H9 (cell line): ENCODE measurements at regions not wholly inside any gene's neighbourhood (a gene's known extent, or its start where the extent isn't known, plus 50 kb on each side); places are given as distances from the start of the nearest gene placed in this dataset.

ENCODE experiments used
- DNase-seq: peaks from one replicate; pipeline ENCODE4 v3.0.0-alpha.2; 2017
- H2AFZ ChIP-seq: one replicate; pipeline ENCODE4 v1.6.1; 2013; ENCODE audit warnings: mild to moderate bottlenecking, low read length, control low read depth, moderate library complexity
- H2AK5ac ChIP-seq: 2 replicates; pipeline ENCODE4 v1.6.1; 2013; ENCODE audit warnings: low read length, control low read depth, mixed read lengths; ENCODE audit not compliant: insufficient read length
- H2BK120ac ChIP-seq: one replicate; pipeline ENCODE4 v1.6.1; 2013; ENCODE audit warnings: low read depth, mild to moderate bottlenecking, low read length, control low read depth, inconsistent platforms; ENCODE audit not compliant: poor library complexity, severe bottlenecking
- H2BK12ac ChIP-seq: 2 replicates; pipeline ENCODE4 v1.6.1; 2013; ENCODE audit warnings: low read length, control low read depth, mixed read lengths, low read depth; ENCODE audit not compliant: insufficient read length
- H2BK15ac ChIP-seq: 2 replicates; pipeline ENCODE4 v1.6.1; 2013; ENCODE audit warnings: low read depth, low read length, control low read depth
- H2BK20ac ChIP-seq: one replicate; pipeline ENCODE4 v1.6.1; 2013; ENCODE audit warnings: low read depth, mild to moderate bottlenecking, low read length, control low read depth, inconsistent platforms; ENCODE audit not compliant: poor library complexity, severe bottlenecking
- H2BK5ac ChIP-seq: 2 replicates; pipeline ENCODE4 v1.6.1; 2013; ENCODE audit warnings: low read length, control low read depth, mixed read lengths; ENCODE audit not compliant: insufficient read length
- H3K14ac ChIP-seq: 2 replicates; pipeline ENCODE4 v1.6.1; 2013; ENCODE audit warnings: low read length, control low read depth; ENCODE audit not compliant: insufficient read depth
- H3K18ac ChIP-seq: 2 replicates; pipeline ENCODE4 v1.6.1; 2013; ENCODE audit warnings: low read depth, mild to moderate bottlenecking, mixed read lengths, low read length, control low read depth; ENCODE audit not compliant: insufficient read length
- H3K23ac ChIP-seq: 2 replicates; pipeline ENCODE4 v1.6.1; 2013; ENCODE audit warnings: low read length, control low read depth, mixed read lengths, low read depth; ENCODE audit not compliant: insufficient read length
- H3K23me2 ChIP-seq: 2 replicates; pipeline ENCODE4 v1.6.1; 2013; ENCODE audit warnings: low read depth, mild to moderate bottlenecking, mixed read lengths, low read length, control low read depth; ENCODE audit not compliant: insufficient read length, poor library complexity, severe bottlenecking
- H3K27ac ChIP-seq: 2 replicates; pipeline ENCODE4 v1.5.1; 2013; ENCODE audit warnings: low read length, control low read depth, mixed read lengths, low read depth; ENCODE audit not compliant: insufficient read length
- H3K27me3 ChIP-seq: 2 replicates; pipeline ENCODE4 v1.6.1; 2013; ENCODE audit warnings: low read length, control low read depth, inconsistent platforms; ENCODE audit not compliant: insufficient read depth
- H3K4ac ChIP-seq: 2 replicates; pipeline ENCODE4 v1.6.1; 2013; ENCODE audit warnings: low read depth, mild to moderate bottlenecking, control low read depth, inconsistent platforms, low read length, moderate library complexity
- H3K4me1 ChIP-seq: 2 replicates; pipeline ENCODE4 v1.6.1; 2013; ENCODE audit warnings: low read length, control low read depth, inconsistent platforms; ENCODE audit not compliant: insufficient read depth
- H3K4me2 ChIP-seq: 2 replicates; pipeline ENCODE4 v1.6.1; 2013; ENCODE audit warnings: low read length, control low read depth, mixed read lengths; ENCODE audit not compliant: insufficient read length, insufficient read depth
- H3K56ac ChIP-seq: 2 replicates; pipeline ENCODE4 v1.6.1; 2013; ENCODE audit warnings: low read depth, mild to moderate bottlenecking, mixed read lengths, low read length, control low read depth; ENCODE audit not compliant: insufficient read length
- H3K79me1 ChIP-seq: 2 replicates; pipeline ENCODE4 v1.6.1; 2013; ENCODE audit warnings: low read depth, mild to moderate bottlenecking, moderate library complexity, low read length, control low read depth, inconsistent platforms; ENCODE audit not compliant: insufficient read depth, poor library complexity, severe bottlenecking
- H3K79me2 ChIP-seq: 2 replicates; pipeline ENCODE4 v1.6.1; 2013; ENCODE audit warnings: low read length, control low read depth, inconsistent platforms; ENCODE audit not compliant: insufficient read depth
- H3K9ac ChIP-seq: 2 replicates; pipeline ENCODE4 v1.6.1; 2013; ENCODE audit warnings: low read length, control low read depth, mixed read lengths; ENCODE audit not compliant: insufficient read length; ENCODE audit errors: extremely low read depth
- H3K9me3 ChIP-seq: one replicate; pipeline ENCODE4 v1.6.1; 2013; ENCODE audit warnings: low read depth, low read length, inconsistent platforms; ENCODE audit not compliant: control insufficient read depth
- H3T11ph ChIP-seq: one replicate; pipeline ENCODE4 v1.6.1; 2013; ENCODE audit warnings: mild to moderate bottlenecking, low read length, control low read depth, inconsistent platforms
- H4K20me1 ChIP-seq: one replicate; pipeline ENCODE4 v1.6.1; 2013; ENCODE audit not compliant: control insufficient read depth, insufficient read length, insufficient read depth
- H4K5ac ChIP-seq: 2 replicates; pipeline ENCODE4 v1.6.1; 2013; ENCODE audit warnings: low read depth, mild to moderate bottlenecking, mixed read lengths, low read length, control low read depth; ENCODE audit not compliant: insufficient read length
- H4K8ac ChIP-seq: replicated peaks from 2 replicates; pipeline ENCODE4 v1.6.1; 2013; ENCODE audit warnings: low read length, control low read depth, mixed read lengths, low read depth; ENCODE audit not compliant: insufficient read length
- H4K91ac ChIP-seq: 2 replicates; pipeline ENCODE4 v1.6.1; 2013; ENCODE audit warnings: low read depth, mild to moderate bottlenecking, moderate library complexity, mixed read lengths, low read length, control low read depth; ENCODE audit not compliant: insufficient read length
- H3K27ac Mint-ChIP-seq, 3 experiments: 2 replicates in 2 of 3; 3 replicates in 1 of 3; pipeline ENCODE4 v1.8.0; 2020 to 2021; ENCODE audit warnings: mixed read lengths in 3 of 3, mild to moderate bottlenecking in 1 of 3, moderate library complexity in 1 of 3
- H3K27me3 Mint-ChIP-seq: 2 replicates; pipeline ENCODE4 v1.8.0; 2021; ENCODE audit warnings: low read depth, mild to moderate bottlenecking, moderate library complexity, mixed read lengths
- H3K36me3 Mint-ChIP-seq, 3 experiments: 2 replicates in 2 of 3; 3 replicates in 1 of 3; pipeline ENCODE4 v1.8.0; 2020 to 2021; ENCODE audit warnings: low read depth in 3 of 3, mixed read lengths in 3 of 3; ENCODE audit not compliant: insufficient read depth in 1 of 3
- H3K4me1 Mint-ChIP-seq, 2 experiments: 2 replicates each; pipeline ENCODE4 v1.8.0; 2020; ENCODE audit warnings: mixed read lengths in 2 of 2
- H3K4me3 Mint-ChIP-seq, 2 experiments: 2 replicates in 1 of 2; 3 replicates in 1 of 2; pipeline ENCODE4 v1.8.0; 2020 to 2021; ENCODE audit warnings: mild to moderate bottlenecking in 2 of 2, mixed read lengths in 2 of 2, moderate library complexity in 1 of 2
- H3K9me3 Mint-ChIP-seq, 2 experiments: 2 replicates in 1 of 2; 3 replicates in 1 of 2; pipeline ENCODE4 v1.8.0; 2020; ENCODE audit warnings: mild to moderate bottlenecking in 2 of 2, mixed read lengths in 2 of 2, moderate library complexity in 1 of 2
- CTCF ChIP-seq: fragments of 200-600 bp; sonication (generic); conservative IDR thresholded peaks from 3 replicates; pipeline ENCODE4 v1.8.0; 2021; ENCODE audit warnings: antibody characterized with exemption, mild to moderate bottlenecking
- WGBS: extraction: QIAGEN DNeasy Blood & Tissue Kit; methylation state at CpG from one replicate; pipeline ENCODE4 v1.1.7; 2013; ENCODE audit warnings: missing lambda C conversion rate, low lambda C conversion rate, mixed read lengths; ENCODE audit not compliant: insufficient read length; ENCODE audit errors: extremely low coverage; 5-methylcytosine and 5-hydroxymethylcytosine counted together

- TF ChIP-seq CTCF, result no peak
- Histone ChIP-seq H3K14ac (no peak overlapping the region), H4K8ac (no peak overlapping the region), H2BK5ac (no peak overlapping the region), H2AFZ (no peak overlapping the region), H2BK15ac (no peak overlapping the region), H3K79me2 (no peaks in the 10 kb centered on the region), H3K4me1 (no peaks in the 10 kb centered on the region), H3K9me3 (no peaks in the 10 kb centered on the region), H3K18ac (no peak overlapping the region), H3K4ac (no peak overlapping the region), H3K27ac (no peak overlapping the region), H2AK5ac (no peak overlapping the region), H2BK12ac (no peak overlapping the region), H3K4me2 (no peak overlapping the region), H3K9ac (no peak overlapping the region), H4K5ac (no peak overlapping the region), H3K23me2 (no peaks in the 10 kb centered on the region), H2BK120ac (no peak overlapping the region), H3K27me3 (no peaks in the 10 kb centered on the region), H4K20me1 (no peaks in the 10 kb centered on the region), H3T11ph (no peak overlapping the region), H4K91ac (no peak overlapping the region), H3K56ac (no peak overlapping the region), H3K79me1 (no peaks in the 10 kb centered on the region), H2BK20ac (no peak overlapping the region), H3K23ac (no peak overlapping the region)
- Mint-ChIP-seq H3K4me1 (no peaks in the 10 kb centered on the region), H3K27me3 (no peaks in the 10 kb centered on the region; the same call in 1 of the 2 replicates), H3K36me3 (no peaks in the 10 kb centered on the region), H3K9me3 (no peaks in the 10 kb centered on the region), H3K4me3 (no peak overlapping the region), H3K27ac (no peak overlapping the region)
- WGBS, result no CpG with 5 or more reads among the region's 1 CpG
- DNase-seq, result no peak
Observed at GRCh38 chr14:34170882-34171281, 220.0 kb upstream of the EGLN3 start.
